Endodermal cell (in vitro differentiated cells): ENCODE measurements at regions not wholly inside any gene's neighbourhood (a gene's known extent, or its start where the extent isn't known, plus 50 kb on each side); places are given as distances from the start of the nearest gene placed in this dataset.

Source experiments
- DNase-seq: peaks from one replicate; pipeline ENCODE4 v3.0.0-alpha.2; 2017
- H3K27ac ChIP-seq: 2 replicates; pipeline ENCODE4 v1.5.1; 2013; ENCODE audit warnings: mild to moderate bottlenecking, low read depth, low read length, moderate library complexity
- H3K27me3 ChIP-seq: 2 replicates; pipeline ENCODE4 v1.6.1; 2013; ENCODE audit warnings: mild to moderate bottlenecking, low read length, moderate library complexity; ENCODE audit not compliant: insufficient read depth, control insufficient read depth, poor library complexity, severe bottlenecking
- H3K36me3 ChIP-seq: 2 replicates; pipeline ENCODE4 v1.7.0; 2013; ENCODE audit warnings: mild to moderate bottlenecking, low read length, moderate library complexity; ENCODE audit not compliant: control insufficient read depth, insufficient read depth
- H3K4me1 ChIP-seq: one replicate; pipeline ENCODE4 v1.7.0; 2013; ENCODE audit warnings: low read length; ENCODE audit not compliant: control insufficient read depth, insufficient read depth
- H3K4me3 ChIP-seq: 2 replicates; pipeline ENCODE4 v1.5.1; 2013; ENCODE audit warnings: mild to moderate bottlenecking, low read length, moderate library complexity
- H3K9ac ChIP-seq: 2 replicates; pipeline ENCODE4 v1.6.1; 2013; ENCODE audit warnings: mild to moderate bottlenecking, low read length, moderate library complexity; ENCODE audit not compliant: poor library complexity, severe bottlenecking; ENCODE audit errors: extremely low read depth
- H3K9me3 ChIP-seq: 2 replicates; pipeline ENCODE4 v1.6.1; 2013; ENCODE audit warnings: mild to moderate bottlenecking, low read length, moderate library complexity; ENCODE audit not compliant: control insufficient read depth
- H3K27ac Mint-ChIP-seq: 2 replicates; pipeline ENCODE4 v1.8.0; 2020; ENCODE audit warnings: mixed read lengths
- H3K27me3 Mint-ChIP-seq: 2 replicates; pipeline ENCODE4 v1.8.0; 2021; ENCODE audit warnings: mild to moderate bottlenecking, mixed read lengths; ENCODE audit not compliant: insufficient read depth
- H3K36me3 Mint-ChIP-seq: 2 replicates; pipeline ENCODE4 v1.8.0; 2020; ENCODE audit warnings: low read depth, mixed read lengths
- H3K4me1 Mint-ChIP-seq: 2 replicates; pipeline ENCODE4 v1.8.0; 2020; ENCODE audit warnings: mixed read lengths
- H3K4me3 Mint-ChIP-seq: 2 replicates; pipeline ENCODE4 v1.8.0; 2020; ENCODE audit warnings: mild to moderate bottlenecking, moderate library complexity, mixed read lengths
- H3K9me3 Mint-ChIP-seq: 2 replicates; pipeline ENCODE4 v1.8.0; 2020; ENCODE audit warnings: mild to moderate bottlenecking, mixed read lengths
- CTCF ChIP-seq: fragments of 200-600 bp; sonication (generic); conservative IDR thresholded peaks from 2 replicates; pipeline ENCODE4 v1.5.0; 2021; ENCODE audit warnings: antibody characterized with exemption, mild to moderate bottlenecking
- whole genome bisulfite sequencing, 2 experiments: methylation state at CpG; one replicate each; pipeline versions ENCODE4 v1.1.5 to v1.1.7; 2013; ENCODE audit warnings: missing lambda C conversion rate in 2 of 2, mixed read lengths in 1 of 2; ENCODE audit not compliant: insufficient coverage in 1 of 2, insufficient read length in 1 of 2; 5-methylcytosine and 5-hydroxymethylcytosine counted together

GRCh38 chr6:137697267-137697938 is 169.7 kb upstream of the TNFAIP3 start:
- Mint-ChIP-seq H3K4me1 (peaks cover 20% of the 10 kb centered on the region), H3K27ac (peak overlapping the region; percentile 87), H3K4me3 (no peak overlapping the region), H3K36me3 (no peaks in the 10 kb centered on the region), H3K27me3 (no peaks in the 10 kb centered on the region), H3K9me3 (no peaks in the 10 kb centered on the region)
- TF ChIP-seq CTCF: peak; percentile 56
- no peak overlapping the region for H3K27ac ChIP-seq
- no peaks in the 10 kb centered on the region for H3K9me3 ChIP-seq
- no peaks in the 10 kb centered on the region for H3K27me3 ChIP-seq
- H3K4me3 ChIP-seq: no peak overlapping the region
- 45 to 68% methylated on average over 2 of the region's 2 CpGs for WGBS, 2 experiments
- no peak overlapping the region for H3K9ac ChIP-seq
- peaks cover 13% of the 10 kb centered on the region for H3K4me1 ChIP-seq
- DNase-seq: peak; percentile 82
- H3K36me3 ChIP-seq: no peaks in the 10 kb centered on the region

- Histone ChIP-seq H3K9ac (no peak overlapping the region), H3K4me1 (peaks cover 13% of the 10 kb centered on the region), H3K27me3 (no peaks in the 10 kb centered on the region), H3K4me3 (no peak overlapping the region), H3K9me3 (no peaks in the 10 kb centered on the region), H3K27ac (no peak overlapping the region), H3K36me3 (no peaks in the 10 kb centered on the region)
- DNase-seq: no peak
- Mint-ChIP-seq H3K4me1 (peaks cover 20% of the 10 kb centered on the region), H3K4me3 (no peak overlapping the region), H3K9me3 (no peaks in the 10 kb centered on the region), H3K36me3 (no peaks in the 10 kb centered on the region), H3K27ac (no peak overlapping the region), H3K27me3 (no peaks in the 10 kb centered on the region)
- WGBS, 2 experiments: 94% methylated on average over 3 of the region's 3 CpGs
- no peak for TF ChIP-seq CTCF
Observed at GRCh38 chr6:137698636-137699030, 168.4 kb upstream of the TNFAIP3 start.

GRCh38 chr6:137699031-137699683 is 167.9 kb upstream of the TNFAIP3 start:
- Histone ChIP-seq H3K9ac (no peak overlapping the region), H3K27ac (no peak overlapping the region), H3K27me3 (no peaks in the 10 kb centered on the region), H3K4me3 (no peak overlapping the region), H3K36me3 (no peaks in the 10 kb centered on the region), H3K9me3 (no peaks in the 10 kb centered on the region), H3K4me1 (peaks cover 13% of the 10 kb centered on the region)
- Mint-ChIP-seq H3K27me3 (no peaks in the 10 kb centered on the region), H3K27ac (no peak overlapping the region), H3K4me1 (peaks cover 20% of the 10 kb centered on the region), H3K36me3 (no peaks in the 10 kb centered on the region), H3K9me3 (no peaks in the 10 kb centered on the region), H3K4me3 (no peak overlapping the region)
- no peak for TF ChIP-seq CTCF
- WGBS, 2 experiments: 89 to 90% methylated on average over 5 of the region's 5 CpGs
- DNase-seq: no peak
